ENCODE measurements at regions not wholly inside any gene's neighbourhood (a gene's known extent, or its start where the extent isn't known, plus 50 kb on each side); places are given as distances from the start of the nearest gene placed in this dataset.

GRCh38 chr13:62243106-62243505, 827.5 kb upstream of the PCDH20 start:
- no peak for ATAC-seq (ENCODE audit: insufficient number of reproducible peaks, low FRiP score, low read depth)
- TF ChIP-seq, protein P1, sequence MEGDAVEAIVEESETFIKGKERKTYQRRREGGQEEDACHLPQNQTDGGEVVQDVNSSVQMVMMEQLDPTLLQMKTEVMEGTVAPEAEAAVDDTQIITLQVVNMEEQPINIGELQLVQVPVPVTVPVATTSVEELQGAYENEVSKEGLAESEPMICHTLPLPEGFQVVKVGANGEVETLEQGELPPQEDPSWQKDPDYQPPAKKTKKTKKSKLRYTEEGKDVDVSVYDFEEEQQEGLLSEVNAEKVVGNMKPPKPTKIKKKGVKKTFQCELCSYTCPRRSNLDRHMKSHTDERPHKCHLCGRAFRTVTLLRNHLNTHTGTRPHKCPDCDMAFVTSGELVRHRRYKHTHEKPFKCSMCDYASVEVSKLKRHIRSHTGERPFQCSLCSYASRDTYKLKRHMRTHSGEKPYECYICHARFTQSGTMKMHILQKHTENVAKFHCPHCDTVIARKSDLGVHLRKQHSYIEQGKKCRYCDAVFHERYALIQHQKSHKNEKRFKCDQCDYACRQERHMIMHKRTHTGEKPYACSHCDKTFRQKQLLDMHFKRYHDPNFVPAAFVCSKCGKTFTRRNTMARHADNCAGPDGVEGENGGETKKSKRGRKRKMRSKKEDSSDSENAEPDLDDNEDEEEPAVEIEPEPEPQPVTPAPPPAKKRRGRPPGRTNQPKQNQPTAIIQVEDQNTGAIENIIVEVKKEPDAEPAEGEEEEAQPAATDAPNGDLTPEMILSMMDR (IDR thresholded peaks at IDR 0.05) = no peak
- no peaks in the 10 kb centered on the region for H3K27me3 ChIP-seq (replicated peaks; ENCODE audit: insufficient read depth)
- no peak for DNase-seq (ENCODE audit: low spot score)
- no peaks in the 10 kb centered on the region for H3K36me3 ChIP-seq
- no peaks in the 10 kb centered on the region for H3K4me1 ChIP-seq (ENCODE audit: control insufficient read depth in 1 of 2, low read depth in 2 of 2)
- no peak overlapping the region for H3K4me3 ChIP-seq
- no peaks in the 10 kb centered on the region for H3K9me3 ChIP-seq
- no peak overlapping the region for H3K27ac ChIP-seq

GRCh38 chr13:62234780-62235440, 819.3 kb upstream of the PCDH20 start:
- DNase-seq (ENCODE audit: low spot score) (no peak), ATAC-seq (ENCODE audit: insufficient number of reproducible peaks, low FRiP score, low read depth) (no peak)
- H3K27ac ChIP-seq = no peak overlapping the region
- H3K9me3 ChIP-seq = no peaks in the 10 kb centered on the region
- no peak overlapping the region for H3K4me3 ChIP-seq
- H3K27me3 ChIP-seq (replicated peaks; ENCODE audit: insufficient read depth) = no peaks in the 10 kb centered on the region
- H3K36me3 ChIP-seq = no peaks in the 10 kb centered on the region
- TF ChIP-seq, protein P1 (IDR thresholded peaks at IDR 0.05) = no peak
- no peaks in the 10 kb centered on the region for H3K4me1 ChIP-seq (ENCODE audit: control insufficient read depth in 1 of 2, low read depth in 2 of 2)

- H3K36me3 ChIP-seq = no peaks in the 10 kb centered on the region
- H3K9me3 ChIP-seq = no peaks in the 10 kb centered on the region
- H3K27me3 ChIP-seq (replicated peaks; ENCODE audit: insufficient read depth) = no peaks in the 10 kb centered on the region
- TF ChIP-seq, protein P1 (IDR thresholded peaks at IDR 0.05) = no peak
- ATAC-seq (ENCODE audit: insufficient number of reproducible peaks, low FRiP score, low read depth) (no peak), DNase-seq (ENCODE audit: low spot score) (no peak)
- no peaks in the 10 kb centered on the region for H3K4me1 ChIP-seq (ENCODE audit: control insufficient read depth in 1 of 2, low read depth in 2 of 2)
- no peak overlapping the region for H3K27ac ChIP-seq
- H3K4me3 ChIP-seq = no peak overlapping the region
Observed at GRCh38 chr13:62210951-62211350, 795.3 kb upstream of the PCDH20 start.

DNA sequence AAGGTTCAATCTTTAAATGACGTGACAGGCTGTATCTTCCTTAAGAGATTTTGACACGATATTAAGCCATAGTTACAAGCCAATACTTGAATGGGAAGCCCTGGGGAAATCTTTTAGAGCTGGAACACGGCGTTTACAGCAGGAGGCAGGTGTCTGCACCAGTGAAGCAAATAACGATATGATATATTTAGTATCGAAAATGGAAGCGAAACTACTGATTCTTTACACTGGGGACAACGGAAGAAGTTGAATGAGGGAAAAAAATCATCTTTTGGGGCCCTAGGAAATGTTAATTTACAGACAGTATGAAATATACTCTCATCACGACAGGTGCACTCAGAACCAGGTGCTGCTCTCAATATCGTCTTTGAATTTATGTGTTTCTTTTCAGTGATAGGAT, 793.9 kb upstream of the PCDH20 start:
- Histone ChIP-seq H3K27ac (no peak overlapping the region), H3K4me3 (no peak overlapping the region), H3K4me1 (ENCODE audit: control insufficient read depth in 1 of 2, low read depth in 2 of 2) (no peaks in the 10 kb centered on the region), H3K36me3 (no peaks in the 10 kb centered on the region), H3K27me3 (replicated peaks; ENCODE audit: insufficient read depth) (no peaks in the 10 kb centered on the region), H3K9me3 (no peaks in the 10 kb centered on the region)
- ATAC-seq (ENCODE audit: insufficient number of reproducible peaks, low FRiP score, low read depth) (no peak), DNase-seq (ENCODE audit: low spot score) (no peak)
- TF ChIP-seq, protein P1 (IDR thresholded peaks at IDR 0.05) = no peak

- Histone ChIP-seq H3K36me3 (no peaks in the 10 kb centered on the region), H3K27me3 (replicated peaks; ENCODE audit: insufficient read depth) (no peaks in the 10 kb centered on the region), H3K4me3 (no peak overlapping the region), H3K9me3 (no peaks in the 10 kb centered on the region), H3K4me1 (ENCODE audit: control insufficient read depth in 1 of 2, low read depth in 2 of 2) (no peaks in the 10 kb centered on the region), H3K27ac (no peak overlapping the region)
- TF ChIP-seq, protein P1 (IDR thresholded peaks at IDR 0.05) = no peak
- DNase-seq (ENCODE audit: low spot score) (no peak), ATAC-seq (ENCODE audit: insufficient number of reproducible peaks, low FRiP score, low read depth) (no peak)
Observed at GRCh38 chr13:62207388-62207787, 791.7 kb upstream of the PCDH20 start.
